ENCODE measurements at regions not wholly inside any gene's neighbourhood (a gene's known extent, or its start where the extent isn't known, plus 50 kb on each side); places are given as distances from the start of the nearest gene placed in this dataset.

DNA sequence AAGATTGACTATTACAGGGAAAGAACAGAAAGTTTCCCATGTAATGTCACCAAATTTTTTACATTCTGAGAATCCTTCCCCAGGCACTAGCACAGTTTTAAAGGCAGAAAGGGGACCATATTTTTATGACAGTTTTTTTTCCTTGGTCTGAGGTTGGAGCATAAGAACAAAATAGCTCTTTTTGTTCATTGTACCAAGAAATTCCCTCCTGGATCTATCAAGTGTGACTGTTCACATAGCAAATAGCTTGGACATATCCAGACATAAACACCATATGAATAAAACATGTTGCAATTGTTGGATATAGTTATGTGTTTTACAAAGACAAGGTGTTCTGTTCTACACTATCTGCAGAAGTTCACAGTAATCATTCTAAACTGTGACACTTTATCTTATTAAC lies 182.4 kb upstream of the ADGRL2 start:
- TF ChIP-seq, protein P1, sequence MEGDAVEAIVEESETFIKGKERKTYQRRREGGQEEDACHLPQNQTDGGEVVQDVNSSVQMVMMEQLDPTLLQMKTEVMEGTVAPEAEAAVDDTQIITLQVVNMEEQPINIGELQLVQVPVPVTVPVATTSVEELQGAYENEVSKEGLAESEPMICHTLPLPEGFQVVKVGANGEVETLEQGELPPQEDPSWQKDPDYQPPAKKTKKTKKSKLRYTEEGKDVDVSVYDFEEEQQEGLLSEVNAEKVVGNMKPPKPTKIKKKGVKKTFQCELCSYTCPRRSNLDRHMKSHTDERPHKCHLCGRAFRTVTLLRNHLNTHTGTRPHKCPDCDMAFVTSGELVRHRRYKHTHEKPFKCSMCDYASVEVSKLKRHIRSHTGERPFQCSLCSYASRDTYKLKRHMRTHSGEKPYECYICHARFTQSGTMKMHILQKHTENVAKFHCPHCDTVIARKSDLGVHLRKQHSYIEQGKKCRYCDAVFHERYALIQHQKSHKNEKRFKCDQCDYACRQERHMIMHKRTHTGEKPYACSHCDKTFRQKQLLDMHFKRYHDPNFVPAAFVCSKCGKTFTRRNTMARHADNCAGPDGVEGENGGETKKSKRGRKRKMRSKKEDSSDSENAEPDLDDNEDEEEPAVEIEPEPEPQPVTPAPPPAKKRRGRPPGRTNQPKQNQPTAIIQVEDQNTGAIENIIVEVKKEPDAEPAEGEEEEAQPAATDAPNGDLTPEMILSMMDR (IDR thresholded peaks at IDR 0.05) = no peak

DNA sequence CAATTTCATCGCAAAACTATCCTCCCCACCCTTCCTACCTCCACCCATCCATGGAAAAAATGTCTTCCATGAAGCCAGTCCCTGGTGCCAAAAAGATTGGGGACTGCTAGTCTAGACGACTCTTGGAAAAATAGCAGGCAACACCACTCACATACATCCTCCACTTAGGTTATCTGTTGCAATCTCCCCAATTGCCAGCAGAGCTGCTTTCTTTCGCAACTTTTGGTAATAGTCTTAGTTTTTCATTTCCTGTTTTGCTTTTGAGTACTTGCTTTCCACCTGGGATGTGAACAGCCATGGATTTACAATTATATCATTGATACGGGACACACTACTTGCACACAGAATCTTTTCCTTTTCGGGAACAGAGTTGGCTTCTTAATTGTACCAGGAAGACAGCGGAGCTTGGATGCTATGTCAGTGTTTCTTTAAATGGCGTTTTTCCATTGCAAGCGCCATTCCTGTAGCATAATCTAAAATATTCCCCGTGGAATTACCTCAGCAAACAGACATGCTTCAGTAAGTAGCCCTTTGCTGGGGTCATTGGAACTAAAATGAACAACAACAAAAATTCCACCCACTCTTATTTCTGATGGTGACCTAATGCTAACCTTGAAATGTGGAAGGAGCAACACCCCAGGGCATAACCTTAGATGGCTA lies 183.3 kb upstream of the ADGRL2 start:
- DNase-seq (ENCODE audit: low spot score) = no peak
- Histone ChIP-seq H3K27me3 (no peaks in the 10 kb centered on the region), H3K9me3 (no peaks in the 10 kb centered on the region), H3K36me3 (no peaks in the 10 kb centered on the region), H3K27ac (no peak overlapping the region), H3K4me1 (no peaks in the 10 kb centered on the region), H3K4me3 (no peak overlapping the region)
- TF ChIP-seq, protein P1 (IDR thresholded peaks at IDR 0.05) = no peak

More for the DNA sequence above, 182.4 kb upstream of the ADGRL2 start:
- Histone ChIP-seq H3K36me3 (no peaks in the 10 kb centered on the region), H3K4me1 (no peaks in the 10 kb centered on the region), H3K27ac (no peak overlapping the region), H3K9me3 (no peaks in the 10 kb centered on the region), H3K4me3 (no peak overlapping the region), H3K27me3 (no peaks in the 10 kb centered on the region)
- DNase-seq (ENCODE audit: low spot score) = no peak

DNA sequence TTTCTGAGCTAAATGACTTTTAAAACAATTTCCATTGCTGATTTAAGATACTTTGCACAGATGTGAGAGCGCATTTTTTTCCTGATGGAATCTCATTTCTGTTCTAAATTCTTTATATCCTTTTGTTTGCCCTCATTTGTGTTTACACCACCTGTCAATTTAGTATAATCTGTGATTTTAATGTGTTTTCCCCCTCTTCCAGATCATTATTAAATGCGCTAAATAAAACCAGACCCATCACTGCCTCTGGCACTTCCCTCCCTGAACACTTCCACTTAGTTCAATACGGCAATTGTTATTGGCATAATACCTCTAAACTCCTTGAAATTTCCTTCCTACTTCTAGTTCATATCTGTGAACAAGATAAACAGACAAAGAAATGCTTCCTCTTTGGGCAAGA lies 186.9 kb upstream of the ADGRL2 start:
- Histone ChIP-seq H3K27ac (no peak overlapping the region), H3K4me1 (no peaks in the 10 kb centered on the region), H3K4me3 (no peak overlapping the region), H3K9me3 (no peaks in the 10 kb centered on the region), H3K27me3 (no peaks in the 10 kb centered on the region), H3K36me3 (no peaks in the 10 kb centered on the region)
- TF ChIP-seq, protein P1 (IDR thresholded peaks at IDR 0.05) = no peak
- DNase-seq (ENCODE audit: low spot score) = no peak

DNA sequence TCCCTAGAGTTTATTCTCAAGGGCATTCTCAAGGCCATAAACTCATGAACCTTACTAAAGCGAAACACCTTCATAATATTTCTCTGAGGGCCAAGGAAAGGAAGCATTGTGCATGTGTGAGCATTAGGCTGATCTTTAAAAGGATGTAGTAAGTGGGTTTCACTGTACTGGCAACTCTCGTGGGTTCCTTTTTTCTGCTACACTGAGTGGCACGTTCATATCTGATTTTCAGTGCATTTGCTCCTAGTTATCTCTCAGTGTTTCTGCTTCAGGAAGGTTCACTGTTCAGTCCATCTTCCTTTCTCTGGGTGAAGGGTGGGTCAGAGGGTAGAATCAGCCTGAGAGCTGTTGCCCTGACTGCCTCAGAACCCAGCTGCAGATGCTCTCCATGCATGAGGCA lies 192.8 kb upstream of the ADGRL2 start:
- TF ChIP-seq, protein P1 (IDR thresholded peaks at IDR 0.05) = no peak
- no peaks in the 10 kb centered on the region for H3K36me3 ChIP-seq
- H3K27me3 ChIP-seq = no peaks in the 10 kb centered on the region

DNA sequence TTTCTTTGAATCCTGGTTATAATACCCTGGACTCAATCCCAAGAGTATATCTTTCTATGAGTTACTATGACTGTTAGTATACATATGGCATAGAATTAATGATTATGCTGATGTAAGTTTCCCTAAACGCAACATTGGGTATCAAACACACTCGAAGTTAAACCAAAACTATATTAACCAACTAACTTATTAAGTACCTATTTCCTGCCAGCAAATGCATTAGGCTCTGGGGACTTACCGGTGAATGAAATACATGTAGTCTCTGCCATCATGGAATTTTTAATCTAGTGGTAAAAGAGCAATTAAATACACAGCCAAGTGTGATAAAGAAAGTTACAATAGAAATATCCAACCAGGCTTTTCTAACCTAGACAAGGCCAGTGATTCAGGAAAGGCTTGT lies 193.6 kb upstream of the ADGRL2 start:
- Histone ChIP-seq H3K36me3 (no peaks in the 10 kb centered on the region), H3K27me3 (no peaks in the 10 kb centered on the region), H3K4me3 (no peak overlapping the region), H3K9me3 (no peaks in the 10 kb centered on the region), H3K4me1 (no peaks in the 10 kb centered on the region), H3K27ac (no peak overlapping the region)
- TF ChIP-seq, protein P1 (IDR thresholded peaks at IDR 0.05) = no peak
- DNase-seq (ENCODE audit: low spot score) = no peak

More for the DNA sequence above, 192.8 kb upstream of the ADGRL2 start:
- no peaks in the 10 kb centered on the region for H3K4me1 ChIP-seq
- DNase-seq (ENCODE audit: low spot score) = no peak
- H3K9me3 ChIP-seq = no peaks in the 10 kb centered on the region
- no peak overlapping the region for H3K4me3 ChIP-seq
- no peak overlapping the region for H3K27ac ChIP-seq

DNA sequence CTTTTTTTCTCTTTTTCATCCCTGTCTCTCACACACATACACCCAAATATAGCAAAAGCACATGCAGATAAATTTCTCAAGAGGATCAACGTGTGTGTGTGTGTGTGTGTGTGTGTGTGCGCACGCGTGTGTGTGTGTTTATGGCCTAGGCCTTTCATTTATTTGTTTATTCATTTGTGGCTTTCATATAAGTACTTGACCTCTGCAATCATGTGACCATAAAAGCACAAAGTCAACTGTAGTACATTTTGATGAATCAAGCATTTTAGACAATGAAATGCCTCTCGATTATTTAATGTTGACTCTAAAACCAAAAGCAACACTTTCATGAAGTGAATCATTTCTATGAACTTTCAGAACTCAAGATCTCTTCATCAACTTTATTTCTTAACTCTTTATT lies 194.1 kb upstream of the ADGRL2 start:
- H3K27me3 ChIP-seq = no peaks in the 10 kb centered on the region
- no peak for DNase-seq (ENCODE audit: low spot score)
- H3K4me3 ChIP-seq = no peak overlapping the region
- no peaks in the 10 kb centered on the region for H3K36me3 ChIP-seq
- no peaks in the 10 kb centered on the region for H3K4me1 ChIP-seq
- H3K27ac ChIP-seq = no peak overlapping the region
- no peaks in the 10 kb centered on the region for H3K9me3 ChIP-seq
- TF ChIP-seq, protein P1 (IDR thresholded peaks at IDR 0.05) = no peak

Data from right atrium auricular region (tissue), 2 donors.